Anterior cingulate cortex (tissue), 58 donors: ENCODE measurements at regions not wholly inside any gene's neighbourhood (a gene's known extent, or its start where the extent isn't known, plus 50 kb on each side); places are given as distances from the start of the nearest gene placed in this dataset.
"Not testable (repeated sequence)": the region's sequence is repeated elsewhere in the genome, so short reads cannot be mapped to it uniquely, and the experiment has no call there.

Experiments
- DNase-seq, 58 donors: peaks; one replicate each; lab custom pipeline; 2025; lab: John Stamatoyannopoulos, UW

GRCh38 chr6:119490050-119490449, 140.5 kb upstream of the MAN1A1 start:
- not testable (repeated sequence) for DNase-seq

DNA sequence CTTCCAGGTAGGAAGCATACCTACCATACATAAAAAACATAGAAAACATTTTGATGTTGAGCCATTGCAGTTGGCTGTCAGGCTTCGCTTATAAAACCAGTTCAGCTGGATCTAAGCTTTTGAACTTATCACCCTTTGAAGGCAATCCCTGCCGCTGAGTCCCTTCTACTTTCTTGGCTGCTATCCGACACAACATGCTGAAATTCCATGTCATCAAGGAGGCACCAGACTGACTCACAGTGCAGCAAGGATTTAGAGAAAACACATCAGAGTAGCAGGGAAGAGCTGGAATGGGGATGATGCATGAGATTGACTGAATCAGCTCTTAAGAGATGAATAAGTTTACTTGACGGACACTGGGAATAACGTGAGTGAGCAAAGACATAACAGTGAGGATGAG, 135.0 kb upstream of the MAN1A1 start:
- DNase-seq, result no peak

- DNase-seq, result no peak
These were observed 134.3 kb upstream of the MAN1A1 start for GRCh38 chr6:119483908-119484307.

GRCh38 chr6:119482850-119483285, 133.3 kb upstream of the MAN1A1 start:
- no peak for DNase-seq

GRCh38 chr6:119481976-119482375, 132.4 kb upstream of the MAN1A1 start:
- DNase-seq, result no peak

DNA sequence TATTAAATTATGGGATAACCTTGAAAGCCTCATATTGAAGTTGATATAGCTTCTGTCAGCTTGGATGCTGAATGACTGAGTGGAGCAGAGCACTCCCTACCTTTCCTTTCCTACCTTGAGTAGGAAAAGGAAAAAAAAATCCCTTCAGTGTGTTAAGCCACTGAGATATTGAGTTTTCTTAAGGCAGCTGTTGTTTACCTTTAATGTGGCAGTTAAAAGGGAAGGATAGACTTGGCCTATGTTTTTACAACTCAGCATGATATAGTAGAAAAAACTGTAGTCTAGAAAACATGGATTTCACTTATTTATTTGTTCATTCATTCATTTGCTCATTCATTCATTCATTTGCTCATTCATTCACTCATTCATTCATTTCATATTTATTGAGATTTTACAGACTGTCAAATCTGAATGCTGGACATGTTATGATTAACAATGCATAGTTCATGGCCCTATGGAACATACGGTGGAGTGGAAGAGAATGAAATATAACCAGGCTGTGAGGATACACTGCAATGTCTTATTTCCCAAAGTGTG, 131.5 kb upstream of the MAN1A1 start:
- no peak for DNase-seq

DNA sequence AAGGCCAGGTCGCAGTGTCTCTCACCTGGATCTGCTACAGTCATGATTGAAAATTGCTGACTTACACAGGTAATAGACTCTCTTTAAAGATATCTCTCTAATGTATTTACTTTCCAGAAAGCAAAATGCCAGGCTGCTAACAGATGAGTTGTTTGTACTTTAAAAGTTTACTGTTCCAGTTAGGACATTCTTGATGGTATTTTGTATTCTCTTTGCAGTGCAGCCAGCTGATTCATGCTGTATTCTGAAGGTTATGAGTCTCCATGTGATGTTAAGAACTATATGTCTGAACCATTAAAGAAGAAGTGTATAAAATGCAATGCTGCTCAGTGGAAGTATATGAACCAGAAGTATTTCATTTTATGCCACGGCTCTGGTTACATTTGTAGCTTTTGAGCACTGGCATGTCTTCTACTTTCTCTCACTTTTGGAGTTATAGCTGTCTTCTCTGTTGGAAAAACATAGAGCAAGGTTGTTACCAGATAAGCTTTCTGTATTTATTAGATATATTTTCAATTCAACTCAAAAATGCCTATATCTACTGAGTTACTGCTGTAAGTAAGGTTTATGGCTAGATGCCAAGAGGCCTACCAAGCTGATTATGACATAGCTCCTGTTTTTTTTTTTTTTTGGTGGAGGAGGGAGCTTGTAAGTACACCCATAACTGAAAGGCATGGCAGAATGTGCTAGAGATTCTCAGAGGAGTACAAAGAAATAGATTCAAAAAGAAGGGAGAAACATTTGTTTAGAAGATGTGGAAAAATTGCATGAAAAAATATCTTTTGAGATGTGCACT, 130.5 kb upstream of the MAN1A1 start:
- DNase-seq, result no peak

DNA sequence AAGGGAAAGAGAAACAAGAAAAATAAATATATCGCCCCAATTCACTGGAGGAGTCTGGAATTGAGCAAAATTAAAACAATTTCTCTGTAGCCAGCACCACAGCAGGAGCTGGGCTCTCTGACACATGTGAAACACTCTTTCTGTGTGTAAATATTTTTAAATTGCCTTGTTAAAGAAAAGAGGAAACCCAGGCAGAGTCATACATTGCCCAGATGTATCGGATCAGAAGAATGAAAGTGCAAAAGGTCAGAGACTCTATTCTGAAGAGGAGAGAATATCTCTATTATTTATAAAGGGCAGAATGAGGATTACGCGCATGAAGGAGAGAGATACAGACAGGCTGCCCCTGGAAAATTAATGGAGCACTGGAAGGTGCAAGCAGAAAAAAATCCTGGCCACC, 127.0 kb upstream of the MAN1A1 start:
- DNase-seq, result no peak

- DNase-seq, result no peak
These were observed 126.5 kb upstream of the MAN1A1 start for GRCh38 chr6:119476024-119476423.

DNA sequence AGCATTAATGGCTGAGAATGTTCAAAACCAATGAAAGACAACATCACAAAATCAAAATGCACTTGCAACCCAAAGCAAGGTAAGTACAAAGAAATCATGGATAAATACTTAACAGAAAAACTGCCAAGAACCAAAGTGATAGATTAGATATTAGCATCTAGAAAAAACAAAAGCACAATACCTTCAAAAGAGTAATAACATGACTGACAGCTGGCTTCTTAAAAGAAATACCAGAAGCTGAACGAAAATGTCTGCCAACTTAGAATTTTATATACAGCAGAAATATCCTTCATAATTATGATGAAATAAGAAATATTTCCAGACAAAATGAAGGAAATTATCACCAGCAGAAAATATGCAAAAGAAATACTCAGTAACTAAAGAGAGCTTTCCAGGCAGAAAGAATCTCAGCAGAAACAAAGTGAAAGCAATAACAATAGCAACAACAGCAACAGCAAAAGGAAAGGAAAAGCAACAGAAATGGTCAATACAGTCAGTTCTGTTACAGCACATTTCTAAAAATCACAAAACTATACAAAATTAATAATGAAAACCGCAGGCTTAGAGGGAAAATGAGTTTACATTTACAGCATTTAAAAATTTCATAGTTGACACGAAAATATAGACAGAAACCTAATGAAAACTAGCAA, 121.5 kb upstream of the MAN1A1 start:
- DNase-seq, result no peak

DNA sequence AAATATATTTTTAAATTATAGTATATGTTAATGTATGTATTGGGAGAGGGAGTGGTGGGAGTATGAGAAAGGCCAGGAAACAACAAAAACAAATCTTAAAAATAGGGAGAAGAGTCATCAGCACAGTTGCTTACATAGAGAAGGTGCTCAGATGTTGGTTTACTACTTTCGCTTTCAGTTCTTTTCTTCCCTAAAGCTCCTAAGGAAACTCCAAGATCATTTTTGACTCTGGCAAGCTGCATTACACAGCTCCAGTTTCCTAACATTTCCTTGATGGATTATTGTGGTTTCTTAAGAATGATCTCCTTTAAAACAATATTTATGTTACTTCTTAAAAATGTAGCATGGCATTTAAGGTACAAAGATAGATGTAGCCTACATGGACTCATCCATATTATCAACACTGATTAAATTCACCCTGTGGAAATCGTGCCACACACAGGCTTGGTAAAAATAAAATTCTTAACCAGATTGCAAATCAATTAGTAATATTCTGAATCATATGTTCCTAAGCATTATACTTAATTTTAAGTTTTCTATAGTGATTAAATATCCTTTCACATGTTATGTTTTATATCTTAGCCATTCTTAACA, 118.0 kb upstream of the MAN1A1 start:
- no peak for DNase-seq

- DNase-seq, result no peak
These were observed 116.7 kb upstream of the MAN1A1 start for GRCh38 chr6:119466226-119466625.

DNA sequence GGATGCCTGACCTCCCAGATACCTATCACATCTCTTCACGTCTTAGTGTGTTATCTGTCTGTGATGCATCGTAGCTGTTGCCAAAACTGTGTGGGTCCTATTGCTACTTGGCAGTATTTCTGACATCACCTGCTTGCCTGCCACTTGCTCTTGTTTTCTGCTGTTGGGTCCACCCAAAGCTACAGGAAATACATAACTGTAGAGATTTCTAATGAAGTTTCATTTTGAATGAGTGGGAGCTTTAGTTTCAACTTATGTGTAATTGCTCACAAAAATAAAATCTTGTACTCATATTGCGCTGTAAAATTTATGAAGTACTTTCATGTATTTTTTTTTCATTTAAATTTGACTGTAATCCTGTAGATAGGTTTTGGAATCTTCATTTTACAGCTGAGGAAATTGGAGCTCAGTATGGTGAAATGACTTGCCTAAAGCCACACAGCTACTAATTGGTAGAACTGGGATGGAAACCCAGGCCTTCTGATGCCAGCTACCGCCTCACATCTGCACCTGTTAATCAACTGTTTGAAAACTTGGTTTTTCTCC, 113.6 kb upstream of the MAN1A1 start:
- DNase-seq, result no peak

- no peak for DNase-seq
These were observed 111.6 kb upstream of the MAN1A1 start for GRCh38 chr6:119461187-119461586.

GRCh38 chr6:119459207-119459974, 109.8 kb upstream of the MAN1A1 start:
- DNase-seq, result no peak

GRCh38 chr6:119454714-119455113, 105.2 kb upstream of the MAN1A1 start:
- DNase-seq, result no peak

GRCh38 chr6:119453242-119454200, 104.0 kb upstream of the MAN1A1 start:
- DNase-seq, result peak in 7 of 58 donors; percentile 2 to 63 (median 31)

GRCh38 chr6:119449331-119450156, 100.0 kb upstream of the MAN1A1 start:
- no peak for DNase-seq
